ENCODE measurements at regions not wholly inside any gene's neighbourhood (a gene's known extent, or its start where the extent isn't known, plus 50 kb on each side); places are given as distances from the start of the nearest gene placed in this dataset.

GRCh38 chr3:194243172-194243837 is 107.4 kb downstream of the HES1 start:
- no peak overlapping the region for H3K4me3 Mint-ChIP-seq
- no peak for DNase-seq
- intact Hi-C loops (cut with micrococcal nuclease): no loop called here
- TF ChIP-seq CTCF (IDR thresholded peaks at IDR 0.05): no peak
- H3K36me3 Mint-ChIP-seq (ENCODE audit: low read depth): no peaks in the 10 kb centered on the region
- no peak for ATAC-seq
- peaks cover 2% of the 10 kb centered on the region for H3K27me3 Mint-ChIP-seq
- H3K27ac Mint-ChIP-seq: no peak overlapping the region
- no peaks in the 10 kb centered on the region for H3K9me3 Mint-ChIP-seq
- ChIA-PET POLR2A (no interaction called here), CTCF (interaction anchor here (1.6 kb wide), 1 partner anchor 73 kb away, joined by 3 read pairs; no protein-coding TSS in a partner anchor)
- H3K4me1 Mint-ChIP-seq (ENCODE audit: low read depth): no peaks in the 10 kb centered on the region

GRCh38 chr3:194244167-194244566 is 107.0 kb downstream of the CPN2 start:
- no peak for ATAC-seq
- no peak overlapping the region for H3K4me3 Mint-ChIP-seq

GRCh38 chr3:194245474-194245873 is 105.7 kb downstream of the CPN2 start:
- DNase-seq: no peak
- no peaks in the 10 kb centered on the region for H3K36me3 Mint-ChIP-seq (ENCODE audit: low read depth)
- H3K4me3 Mint-ChIP-seq: no peak overlapping the region
- no peaks in the 10 kb centered on the region for H3K4me1 Mint-ChIP-seq (ENCODE audit: low read depth)
- H3K27me3 Mint-ChIP-seq: peaks cover 2% of the 10 kb centered on the region
- no peak overlapping the region for H3K27ac Mint-ChIP-seq
- no peak for ATAC-seq
- TF ChIP-seq CTCF (IDR thresholded peaks at IDR 0.05): no peak
- ChIA-PET CTCF (interaction anchor here (1.1 to 1.2 kb wide), 2 partner anchors 17 to 38 kb away, joined by 3 read pairs; no protein-coding TSS in a partner anchor), POLR2A (no interaction called here)
- no peaks in the 10 kb centered on the region for H3K9me3 Mint-ChIP-seq
- intact Hi-C loops (cut with micrococcal nuclease): no loop called here

More at GRCh38 chr3:194244167-194244566, 107.0 kb downstream of the CPN2 start:
- no peaks in the 10 kb centered on the region for H3K9me3 Mint-ChIP-seq
- no peak overlapping the region for H3K27ac Mint-ChIP-seq
- ChIA-PET POLR2A (no interaction called here), CTCF (interaction anchor here (1.6 kb wide), 1 partner anchor 72 kb away, joined by 3 read pairs; no protein-coding TSS in a partner anchor)
- TF ChIP-seq CTCF (IDR thresholded peaks at IDR 0.05): no peak
- DNase-seq: no peak
- intact Hi-C loops (cut with micrococcal nuclease): no loop called here
- H3K4me1 Mint-ChIP-seq (ENCODE audit: low read depth): no peaks in the 10 kb centered on the region
- no peaks in the 10 kb centered on the region for H3K36me3 Mint-ChIP-seq (ENCODE audit: low read depth)
- H3K27me3 Mint-ChIP-seq: peaks cover 2% of the 10 kb centered on the region

- CTCF ChIA-PET: interaction anchor here (1.2 kb wide), 1 partner anchor 38 kb away, joined by 3 read pairs; no protein-coding TSS in a partner anchor
Measured at GRCh38 chr3:194245975-194246561, 105.1 kb downstream of the CPN2 start.

More at GRCh38 chr3:194245975-194246561, 105.1 kb downstream of the CPN2 start:
- POLR2A ChIA-PET: no interaction called here
- no peak overlapping the region for H3K4me3 Mint-ChIP-seq
- intact Hi-C loops (cut with micrococcal nuclease): no loop called here
- no peak overlapping the region for H3K27ac Mint-ChIP-seq
- H3K27me3 Mint-ChIP-seq: no peaks in the 10 kb centered on the region
- no peaks in the 10 kb centered on the region for H3K36me3 Mint-ChIP-seq (ENCODE audit: low read depth)
- ATAC-seq (no peak), DNase-seq (no peak)
- no peak for TF ChIP-seq CTCF (IDR thresholded peaks at IDR 0.05)
- H3K9me3 Mint-ChIP-seq: no peaks in the 10 kb centered on the region
- no peaks in the 10 kb centered on the region for H3K4me1 Mint-ChIP-seq (ENCODE audit: low read depth)
